GM12878 (cell line): ENCODE measurements at regions not wholly inside any gene's neighbourhood (a gene's known extent, or its start where the extent isn't known, plus 50 kb on each side); places are given as distances from the start of the nearest gene placed in this dataset.

Experiments used
- CHD2 ChIP-seq: IDR thresholded peaks from 2 replicates; pipeline ENCODE4 v1.6.1; 2011; ENCODE audit warnings: low read depth, low read length, improper control_type of control experiment, borderline replicate concordance
- CTCF ChIP-seq, 3 experiments: IDR thresholded peaks in 2 of 3; conservative IDR thresholded peaks in 1 of 3; 2 replicates each; pipeline ENCODE4 v1.5.1; 2011; ENCODE audit warnings: low read depth in 3 of 3, low read length in 3 of 3, mild to moderate bottlenecking in 3 of 3, control low read depth in 2 of 3, moderate library complexity in 2 of 3, inconsistent platforms in 1 of 3, mixed read lengths in 1 of 3; ENCODE audit not compliant: control insufficient read depth in 2 of 3, insufficient read depth in 1 of 3; ENCODE audit errors: extremely low read depth in 1 of 3
- ESRRA ChIP-seq: IDR thresholded peaks from 2 replicates; pipeline ENCODE4 v1.6.1; 2012; ENCODE audit warnings: mild to moderate bottlenecking, low read length, improper control_type of control experiment
- EZH2 ChIP-seq: IDR thresholded peaks from 2 replicates; pipeline ENCODE4 v1.6.1; 2012; ENCODE audit warnings: low read depth, mild to moderate bottlenecking, control low read depth, inconsistent platforms, low read length, borderline replicate concordance; ENCODE audit not compliant: control insufficient read depth
- JUND ChIP-seq: IDR thresholded peaks from 2 replicates; pipeline ENCODE4 v1.6.1; 2012; ENCODE audit warnings: low read depth, mild to moderate bottlenecking, low read length, improper control_type of control experiment, moderate library complexity
- POLR2A ChIP-seq: IDR thresholded peaks from 2 replicates; pipeline ENCODE4 v1.6.1; 2011; ENCODE audit warnings: low read depth, mild to moderate bottlenecking, low read length
- RAD21 ChIP-seq: IDR thresholded peaks from 2 replicates; pipeline ENCODE4 v1.6.1; 2011; ENCODE audit warnings: mild to moderate bottlenecking, low read depth, low read length, moderate library complexity; ENCODE audit not compliant: insufficient read depth
- RELA ChIP-seq: fragments of 450-650 bp; IDR thresholded peaks from 2 replicates; pipeline ENCODE4 v1.8.0; 2014; ENCODE audit warnings: borderline replicate concordance; ENCODE audit not compliant: partially characterized antibody
- SMC3 ChIP-seq: IDR thresholded peaks from 2 replicates; pipeline ENCODE4 v1.6.1; 2011; ENCODE audit warnings: low read length, improper control_type of control experiment, borderline replicate concordance
- TARDBP ChIP-seq: IDR thresholded peaks from 2 replicates; pipeline ENCODE4 v1.6.1; 2016; ENCODE audit warnings: borderline replicate concordance
- ZNF217 ChIP-seq: fragments of 450-650 bp; IDR thresholded peaks from 2 replicates; pipeline ENCODE4 v1.6.1; 2017; ENCODE audit warnings: antibody characterized with exemption, mild to moderate bottlenecking
- TF ChIP-seq, protein P1 (sequence below): IDR thresholded peaks from 2 replicates; pipeline ENCODE4 v1.6.1; 2012; ENCODE audit warnings: low read depth, low read length, improper control_type of control experiment

DNA sequence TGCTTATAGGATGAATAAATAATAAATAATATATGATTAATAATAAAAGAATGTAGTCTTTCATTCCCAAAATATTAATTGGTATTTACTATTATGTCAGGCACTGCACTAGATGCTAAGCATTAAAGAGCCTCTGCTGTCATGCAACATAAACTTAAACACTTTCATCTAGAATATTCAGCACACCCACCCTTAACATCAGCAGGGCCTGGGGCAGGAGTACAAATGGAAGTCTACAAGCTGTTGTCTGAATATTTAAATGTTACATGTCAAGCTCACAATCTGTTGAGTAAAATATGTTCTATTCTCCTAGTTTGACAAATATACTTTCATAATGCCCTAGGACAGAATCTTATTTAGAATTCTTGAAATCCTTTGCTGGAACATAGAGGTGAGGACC lies 395.1 kb downstream of the EPM2A start:
- TF ChIP-seq CTCF (IDR thresholded peaks at IDR 0.05 in 2 of 3, conservative IDR thresholded peaks at IDR 0.05 in 1 of 3; ENCODE audit: control insufficient read depth in 2 of 3, extremely low read depth in 1 of 3, insufficient read depth in 1 of 3, low read depth in 3 of 3, low read length in 3 of 3) (no peak), CHD2 (no peak), SMC3 (no peak), TARDBP (no peak), ZNF217 (no peak), JUND (no peak), ESRRA (no peak), RAD21 (no peak), RELA (no peak), EZH2 (no peak), POLR2A (no peak)
- TF ChIP-seq, protein P1, sequence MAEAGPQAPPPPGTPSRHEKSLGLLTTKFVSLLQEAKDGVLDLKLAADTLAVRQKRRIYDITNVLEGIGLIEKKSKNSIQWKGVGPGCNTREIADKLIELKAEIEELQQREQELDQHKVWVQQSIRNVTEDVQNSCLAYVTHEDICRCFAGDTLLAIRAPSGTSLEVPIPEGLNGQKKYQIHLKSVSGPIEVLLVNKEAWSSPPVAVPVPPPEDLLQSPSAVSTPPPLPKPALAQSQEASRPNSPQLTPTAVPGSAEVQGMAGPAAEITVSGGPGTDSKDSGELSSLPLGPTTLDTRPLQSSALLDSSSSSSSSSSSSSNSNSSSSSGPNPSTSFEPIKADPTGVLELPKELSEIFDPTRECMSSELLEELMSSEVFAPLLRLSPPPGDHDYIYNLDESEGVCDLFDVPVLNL: no peak
